ENCODE measurements at regions not wholly inside any gene's neighbourhood (a gene's known extent, or its start where the extent isn't known, plus 50 kb on each side); places are given as distances from the start of the nearest gene placed in this dataset.

DNA sequence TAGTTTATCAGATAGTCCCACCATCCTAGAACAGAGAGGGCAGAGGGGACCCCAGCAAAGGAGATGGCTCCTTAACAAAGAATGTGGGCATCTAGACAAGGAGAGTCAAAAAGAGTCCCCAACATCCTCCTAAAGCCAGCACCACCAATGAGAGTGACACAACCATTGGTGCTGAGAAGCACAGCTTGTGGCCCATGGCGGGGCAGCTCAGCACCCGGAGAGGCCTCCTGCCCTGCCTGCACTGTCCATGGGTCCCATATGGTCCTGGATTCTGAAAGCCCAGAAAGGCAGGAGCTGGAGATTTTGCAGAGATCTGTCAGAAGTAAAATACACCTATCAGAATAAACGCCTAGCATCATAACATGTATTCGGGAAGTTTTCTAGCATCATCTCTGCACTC, 311.8 kb upstream of the ZNF32 start:
- no peak for TF ChIP-seq POLR2AphosphoS5 (IDR thresholded peaks at IDR 0.05; ENCODE audit: low read depth, low read length)
- no peak for TF ChIP-seq SIN3A (IDR thresholded peaks at IDR 0.05; ENCODE audit: borderline replicate concordance, insufficient read depth, low read length)
- no peak for TF ChIP-seq TAF1 (IDR thresholded peaks at IDR 0.05; ENCODE audit: borderline replicate concordance, insufficient read depth, low read length)
- TF ChIP-seq FOXP2 (optimal IDR thresholded peaks at IDR 0.05; ENCODE audit: borderline replicate concordance, extremely low read depth, extremely low read length, insufficient read depth) = no peak
- TF ChIP-seq, protein P1, sequence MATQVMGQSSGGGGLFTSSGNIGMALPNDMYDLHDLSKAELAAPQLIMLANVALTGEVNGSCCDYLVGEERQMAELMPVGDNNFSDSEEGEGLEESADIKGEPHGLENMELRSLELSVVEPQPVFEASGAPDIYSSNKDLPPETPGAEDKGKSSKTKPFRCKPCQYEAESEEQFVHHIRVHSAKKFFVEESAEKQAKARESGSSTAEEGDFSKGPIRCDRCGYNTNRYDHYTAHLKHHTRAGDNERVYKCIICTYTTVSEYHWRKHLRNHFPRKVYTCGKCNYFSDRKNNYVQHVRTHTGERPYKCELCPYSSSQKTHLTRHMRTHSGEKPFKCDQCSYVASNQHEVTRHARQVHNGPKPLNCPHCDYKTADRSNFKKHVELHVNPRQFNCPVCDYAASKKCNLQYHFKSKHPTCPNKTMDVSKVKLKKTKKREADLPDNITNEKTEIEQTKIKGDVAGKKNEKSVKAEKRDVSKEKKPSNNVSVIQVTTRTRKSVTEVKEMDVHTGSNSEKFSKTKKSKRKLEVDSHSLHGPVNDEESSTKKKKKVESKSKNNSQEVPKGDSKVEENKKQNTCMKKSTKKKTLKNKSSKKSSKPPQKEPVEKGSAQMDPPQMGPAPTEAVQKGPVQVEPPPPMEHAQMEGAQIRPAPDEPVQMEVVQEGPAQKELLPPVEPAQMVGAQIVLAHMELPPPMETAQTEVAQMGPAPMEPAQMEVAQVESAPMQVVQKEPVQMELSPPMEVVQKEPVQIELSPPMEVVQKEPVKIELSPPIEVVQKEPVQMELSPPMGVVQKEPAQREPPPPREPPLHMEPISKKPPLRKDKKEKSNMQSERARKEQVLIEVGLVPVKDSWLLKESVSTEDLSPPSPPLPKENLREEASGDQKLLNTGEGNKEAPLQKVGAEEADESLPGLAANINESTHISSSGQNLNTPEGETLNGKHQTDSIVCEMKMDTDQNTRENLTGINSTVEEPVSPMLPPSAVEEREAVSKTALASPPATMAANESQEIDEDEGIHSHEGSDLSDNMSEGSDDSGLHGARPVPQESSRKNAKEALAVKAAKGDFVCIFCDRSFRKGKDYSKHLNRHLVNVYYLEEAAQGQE (IDR thresholded peaks at IDR 0.05; ENCODE audit: insufficient read depth in 1 of 2, low read depth in 2 of 2, low read length in 2 of 2) = no peak

DNA sequence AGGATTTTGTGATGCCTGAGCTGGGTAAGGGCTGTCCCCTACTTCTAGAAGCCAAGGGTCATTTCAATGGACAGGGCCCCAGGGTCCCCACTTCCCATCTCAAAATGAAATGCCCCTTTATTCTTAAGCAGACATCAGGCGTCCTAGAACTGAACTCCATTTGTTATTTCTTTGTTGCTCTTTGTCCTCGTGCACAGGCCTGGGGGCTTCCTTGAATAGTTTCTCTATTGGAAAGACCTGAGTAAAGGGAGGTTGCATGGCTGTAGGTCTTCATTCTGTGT, 311.4 kb upstream of the ZNF32 start:
- TF ChIP-seq, protein P1 (IDR thresholded peaks at IDR 0.05; ENCODE audit: insufficient read depth in 1 of 2, low read depth in 2 of 2, low read length in 2 of 2) = no peak
- TF ChIP-seq TAF1 (IDR thresholded peaks at IDR 0.05; ENCODE audit: borderline replicate concordance, insufficient read depth, low read length) (no peak), SIN3A (IDR thresholded peaks at IDR 0.05; ENCODE audit: borderline replicate concordance, insufficient read depth, low read length) (no peak), FOXP2 (optimal IDR thresholded peaks at IDR 0.05; ENCODE audit: borderline replicate concordance, extremely low read depth, extremely low read length, insufficient read depth) (no peak), POLR2AphosphoS5 (IDR thresholded peaks at IDR 0.05; ENCODE audit: low read depth, low read length) (no peak)

DNA sequence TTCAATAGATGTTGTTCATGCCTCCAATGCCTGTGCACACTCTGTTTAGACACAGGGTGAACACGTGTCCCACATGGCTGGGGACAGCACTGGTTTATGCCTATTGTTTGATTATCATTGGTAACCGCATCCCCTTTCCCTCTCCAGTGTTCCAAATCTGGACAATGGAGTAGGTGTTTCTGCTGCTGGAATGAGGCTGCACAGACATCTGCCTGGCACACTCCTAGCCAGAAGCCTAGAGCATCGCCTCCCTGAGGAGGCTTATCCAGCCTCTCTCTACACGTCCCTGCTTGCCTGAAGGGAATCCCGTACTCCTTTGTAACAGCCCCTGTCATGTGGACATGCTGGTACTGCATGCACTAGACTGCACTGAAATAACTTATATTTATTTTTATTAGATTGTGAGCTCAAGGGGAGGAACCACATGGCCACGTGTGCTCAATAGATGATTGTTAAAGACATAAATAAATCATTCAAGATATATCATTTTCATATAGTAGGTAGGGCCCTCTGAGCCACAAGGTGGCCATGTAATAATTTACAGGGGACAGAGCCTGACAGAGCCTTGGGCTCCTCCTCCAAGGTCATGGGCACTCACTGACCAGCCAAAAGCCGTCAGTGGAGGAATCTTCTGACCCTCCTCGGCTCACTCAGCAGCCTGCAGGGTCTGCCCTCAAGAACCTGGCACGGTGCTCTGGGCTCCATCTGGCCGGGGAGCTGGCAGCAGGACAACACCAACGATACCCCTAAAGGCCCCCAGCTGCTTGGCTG, 310.9 kb upstream of the ZNF32 start:
- TF ChIP-seq, protein P1 (IDR thresholded peaks at IDR 0.05; ENCODE audit: insufficient read depth in 1 of 2, low read depth in 2 of 2, low read length in 2 of 2) = no peak
- no peak for TF ChIP-seq TAF1 (IDR thresholded peaks at IDR 0.05; ENCODE audit: borderline replicate concordance, insufficient read depth, low read length)
- no peak for TF ChIP-seq SIN3A (IDR thresholded peaks at IDR 0.05; ENCODE audit: borderline replicate concordance, insufficient read depth, low read length)
- TF ChIP-seq POLR2AphosphoS5 (IDR thresholded peaks at IDR 0.05; ENCODE audit: low read depth, low read length) = no peak
- no peak for TF ChIP-seq FOXP2 (optimal IDR thresholded peaks at IDR 0.05; ENCODE audit: borderline replicate concordance, extremely low read depth, extremely low read length, insufficient read depth)

DNA sequence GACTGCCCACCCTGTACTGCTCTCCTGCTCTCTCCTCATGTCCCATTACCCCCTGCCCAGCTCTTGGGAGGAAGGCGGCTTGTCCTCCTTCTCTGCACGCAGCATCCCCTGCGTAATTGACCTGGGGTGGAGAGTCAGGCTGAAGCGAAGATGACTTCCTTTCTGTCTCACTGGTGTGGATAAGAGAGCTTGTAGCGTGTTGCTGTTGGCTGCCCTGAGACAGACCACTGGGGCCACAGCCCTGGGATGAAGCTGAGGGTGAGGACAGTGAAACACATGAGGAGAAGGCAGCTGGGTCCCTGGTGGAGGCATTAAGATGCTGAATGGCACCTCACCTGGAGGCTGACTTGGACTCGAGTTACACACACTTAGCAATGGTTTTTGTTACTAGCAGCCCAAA, 310.3 kb upstream of the ZNF32 start:
- TF ChIP-seq FOXP2 (optimal IDR thresholded peaks at IDR 0.05; ENCODE audit: borderline replicate concordance, extremely low read depth, extremely low read length, insufficient read depth) (no peak), SIN3A (IDR thresholded peaks at IDR 0.05; ENCODE audit: borderline replicate concordance, insufficient read depth, low read length) (no peak), TAF1 (IDR thresholded peaks at IDR 0.05; ENCODE audit: borderline replicate concordance, insufficient read depth, low read length) (no peak), POLR2AphosphoS5 (IDR thresholded peaks at IDR 0.05; ENCODE audit: low read depth, low read length) (no peak)
- TF ChIP-seq, protein P1 (IDR thresholded peaks at IDR 0.05; ENCODE audit: insufficient read depth in 1 of 2, low read depth in 2 of 2, low read length in 2 of 2) = no peak
